ENCODE measurements at regions not wholly inside any gene's neighbourhood (a gene's known extent, or its start where the extent isn't known, plus 50 kb on each side); places are given as distances from the start of the nearest gene placed in this dataset.

DNA sequence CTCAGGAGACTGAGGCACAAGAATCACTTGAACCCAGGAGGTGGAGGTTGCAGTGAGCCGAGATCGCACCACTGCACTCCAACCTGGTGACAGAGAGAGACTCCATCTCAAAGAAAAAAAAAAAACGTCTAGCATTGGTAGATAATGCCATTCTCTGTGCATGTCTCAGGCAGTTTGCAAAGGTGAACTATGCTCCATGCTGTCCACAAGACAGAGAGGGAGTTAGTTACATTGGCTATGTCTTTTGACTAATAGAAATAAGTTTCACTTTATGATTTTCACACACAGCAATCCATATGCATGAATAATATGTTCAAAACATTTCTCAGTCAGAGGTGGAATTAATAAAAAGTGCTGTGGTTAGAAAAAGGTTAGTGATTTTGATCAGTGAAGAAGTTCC is 591.4 kb downstream of the ETS1 start:
- Histone ChIP-seq H3K4me1 (no peaks in the 10 kb centered on the region), H3K27me3 (peaks cover 0 to 6% (median 0%) of the 10 kb centered on the region in 4 donors), H3K4me3 (no peak overlapping the region), H3K36me3 (no peaks in the 10 kb centered on the region), H3K9me3 (no peaks in the 10 kb centered on the region), H3K27ac (no peak overlapping the region)
- intact Hi-C loops (cut with DNase I) = no loop called here
- DNase-seq (no peak), FAIRE-seq (no peak), ATAC-seq (no peak)
- 55 to 64% methylated on average over 3 of the region's 3 CpGs for WGBS, 2 donors
- TF ChIP-seq CTCF (IDR thresholded peaks at IDR 0.05) = no peak

- TF ChIP-seq CTCF (IDR thresholded peaks at IDR 0.05) = no peak
- WGBS, 2 donors = 44 to 59% methylated on average over 4 of the region's 4 CpGs
- Histone ChIP-seq H3K4me3 (no peak overlapping the region), H3K36me3 (no peaks in the 10 kb centered on the region), H3K27me3 (peaks cover 0 to 6% (median 0%) of the 10 kb centered on the region in 4 donors), H3K9me3 (no peaks in the 10 kb centered on the region), H3K27ac (no peak overlapping the region), H3K4me1 (no peaks in the 10 kb centered on the region)
- ATAC-seq = no peak
- DNase-seq = no peak
- intact Hi-C loops (cut with DNase I) = no loop called here
- no peak for FAIRE-seq
These were observed 592.6 kb downstream of the ETS1 start for GRCh38 chr11:127994736-127995135.

DNA sequence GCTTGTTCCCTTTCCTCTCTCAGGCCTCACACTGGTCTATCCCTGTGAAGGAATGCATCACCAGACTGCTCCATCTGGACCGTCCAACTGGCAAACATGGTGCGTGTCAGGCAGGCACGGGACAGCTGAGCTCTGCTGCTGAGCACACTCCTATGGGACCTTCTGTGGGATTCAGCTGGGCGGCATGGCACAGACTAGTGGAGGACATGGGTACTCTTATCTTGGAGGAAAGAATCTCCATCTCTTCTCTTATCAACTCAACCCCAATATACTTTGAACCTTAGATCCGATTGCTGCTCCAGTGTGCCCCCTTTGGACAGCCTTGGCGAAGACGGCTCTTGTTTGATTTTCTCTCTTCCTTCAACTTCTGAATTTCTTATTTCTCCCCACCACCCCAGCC is 593.6 kb downstream of the ETS1 start:
- no peaks in the 10 kb centered on the region for H3K36me3 ChIP-seq
- 79 to 85% methylated on average over 7 of the region's 7 CpGs for WGBS, 2 donors
- FAIRE-seq = no peak
- no peak for DNase-seq
- peaks cover 0 to 6% (median 0%) of the 10 kb centered on the region in 4 donors for H3K27me3 ChIP-seq
- H3K27ac ChIP-seq = no peak overlapping the region
- TF ChIP-seq CTCF (IDR thresholded peaks at IDR 0.05) = no peak
- H3K4me3 ChIP-seq = no peak overlapping the region
- H3K9me3 ChIP-seq = no peaks in the 10 kb centered on the region
- H3K4me1 ChIP-seq = no peaks in the 10 kb centered on the region
- ATAC-seq = no peak
- intact Hi-C loops (cut with DNase I) = no loop called here

GRCh38 chr11:127993281-127993680 is 594.1 kb downstream of the ETS1 start:
- H3K4me1 ChIP-seq = no peaks in the 10 kb centered on the region
- FAIRE-seq (no peak), ATAC-seq (no peak), DNase-seq (no peak)
- no peaks in the 10 kb centered on the region for H3K36me3 ChIP-seq
- peaks cover 0 to 6% (median 0%) of the 10 kb centered on the region in 4 donors for H3K27me3 ChIP-seq
- no peak for TF ChIP-seq CTCF (IDR thresholded peaks at IDR 0.05)
- 76 to 78% methylated on average over 5 of the region's 5 CpGs for WGBS, 2 donors
- H3K27ac ChIP-seq = no peak overlapping the region
- H3K4me3 ChIP-seq = no peak overlapping the region
- no peaks in the 10 kb centered on the region for H3K9me3 ChIP-seq
- intact Hi-C loops (cut with DNase I) = no loop called here

DNA sequence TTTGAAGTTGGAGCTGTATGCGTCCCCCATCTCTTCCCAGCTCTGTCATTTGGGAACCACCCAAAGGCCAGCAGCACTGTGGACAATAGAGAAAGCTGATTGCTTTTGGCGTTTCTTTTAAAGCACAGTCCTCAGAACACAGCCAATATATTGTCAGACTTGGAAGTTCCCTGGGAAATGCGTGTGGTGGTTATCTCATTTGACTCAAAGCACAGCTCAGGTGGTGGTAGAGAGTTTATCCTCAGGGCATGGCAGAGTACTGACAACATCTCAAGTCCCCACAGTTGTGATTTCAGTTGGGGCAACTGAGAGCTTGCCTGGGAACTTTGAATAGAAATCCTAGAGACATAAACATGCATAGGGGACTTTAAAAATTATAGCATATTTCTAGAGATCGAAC is 601.3 kb downstream of the ETS1 start:
- H3K9me3 ChIP-seq = no peaks in the 10 kb centered on the region
- WGBS, 2 donors = 49 to 70% methylated on average over 4 of the region's 4 CpGs
- no peaks in the 10 kb centered on the region for H3K27me3 ChIP-seq
- no peak overlapping the region for H3K4me3 ChIP-seq
- no peak for TF ChIP-seq CTCF (IDR thresholded peaks at IDR 0.05)
- no peaks in the 10 kb centered on the region for H3K36me3 ChIP-seq
- no peak overlapping the region for H3K27ac ChIP-seq
- no peak for DNase-seq
- ATAC-seq = no peak
- FAIRE-seq = no peak
- intact Hi-C loops (cut with DNase I) = no loop called here
- H3K4me1 ChIP-seq = no peaks in the 10 kb centered on the region

Data from pancreas (tissue), 10 donors.